ENCODE measurements at regions not wholly inside any gene's neighbourhood (a gene's known extent, or its start where the extent isn't known, plus 50 kb on each side); places are given as distances from the start of the nearest gene placed in this dataset.
"Not testable (repeated sequence)": the region's sequence is repeated elsewhere in the genome, so short reads cannot be mapped to it uniquely, and the experiment has no call there.

- DNase-seq, result no peak
Observed at GRCh38 chr4:89492581-89493071, 185.0 kb upstream of the GPRIN3 start.

- DNase-seq, result no peak
Observed at GRCh38 chr4:89491761-89492160, 184.2 kb upstream of the GPRIN3 start.

GRCh38 chr4:89489921-89490431 is 182.4 kb upstream of the GPRIN3 start:
- not testable (repeated sequence) for DNase-seq

- DNase-seq, result no peak
Observed at GRCh38 chr4:89489338-89489771, 181.8 kb upstream of the GPRIN3 start.

GRCh38 chr4:89488736-89489135 is 181.1 kb upstream of the GPRIN3 start:
- DNase-seq, result no peak

GRCh38 chr4:89486673-89487072 is 179.1 kb upstream of the GPRIN3 start:
- DNase-seq, result no peak

GRCh38 chr4:89486042-89486441 is 178.4 kb upstream of the GPRIN3 start:
- DNase-seq, result peak; percentile 21

GRCh38 chr4:89483833-89484232 is 176.2 kb upstream of the GPRIN3 start:
- no peak for DNase-seq

GRCh38 chr4:89482926-89483595 is 175.5 kb upstream of the GPRIN3 start:
- DNase-seq, result no peak

- peak; percentile 47 for DNase-seq
Observed at GRCh38 chr4:89482251-89482650, 174.7 kb upstream of the GPRIN3 start.

GRCh38 chr4:89469930-89470375 is 162.4 kb upstream of the GPRIN3 start:
- DNase-seq, result peak; percentile 86

- DNase-seq, result no peak
Observed at GRCh38 chr4:89469516-89469915, 161.9 kb upstream of the GPRIN3 start.

- no peak for DNase-seq
Observed at GRCh38 chr4:89468602-89469001, 161.0 kb upstream of the GPRIN3 start.

- DNase-seq, result no peak
Observed at GRCh38 chr4:89463341-89463740, 155.7 kb upstream of the GPRIN3 start.

GRCh38 chr4:89447543-89447942 is 139.9 kb upstream of the GPRIN3 start:
- DNase-seq, result no peak

- DNase-seq, result no peak
Observed at GRCh38 chr4:89446193-89446592, 138.6 kb upstream of the GPRIN3 start.

- DNase-seq, result no peak
Observed at GRCh38 chr4:89439533-89439932, 131.9 kb upstream of the GPRIN3 start.

- DNase-seq, result peak; percentile 73
Observed at GRCh38 chr4:89438102-89438831, 130.7 kb upstream of the GPRIN3 start.

- DNase-seq, result peak; percentile 62
Observed at GRCh38 chr4:89434364-89434988, 126.9 kb upstream of the GPRIN3 start.

- DNase-seq, result no peak
Observed at GRCh38 chr4:89427782-89428181, 120.2 kb upstream of the GPRIN3 start.

GRCh38 chr4:89425023-89425422 is 117.4 kb upstream of the GPRIN3 start:
- DNase-seq, result no peak

- no peak for DNase-seq
Observed at GRCh38 chr4:89422441-89422990, 114.9 kb upstream of the GPRIN3 start.

GRCh38 chr4:89420507-89420906 is 112.9 kb upstream of the GPRIN3 start:
- DNase-seq, result no peak

All from activated CD4-positive, alpha-beta T cell treated with anti-CD3 and anti-CD28 coated beads, Interleukin-10, Interleukin-2, amounts not matched to agents 100 ng/mL and 50 ng/mL, durations not matched to agents 16 hours and 8 hours (primary cell).